GM06990 (cell line): ENCODE measurements at regions not wholly inside any gene's neighbourhood (a gene's known extent, or its start where the extent isn't known, plus 50 kb on each side); places are given as distances from the start of the nearest gene placed in this dataset.

ENCODE experiments used
- DNase-seq: peaks from one replicate; pipeline ENCODE4 v3.0.0-alpha.2; 2011; ENCODE audit not compliant: insufficient read length; ENCODE audit errors: extremely low read depth
- H3K27me3 ChIP-seq: replicated peaks from 2 replicates; pipeline ENCODE4 v1.6.0; 2011; ENCODE audit warnings: low read length; ENCODE audit not compliant: control insufficient read depth, insufficient read depth
- H3K36me3 ChIP-seq: 2 replicates; pipeline ENCODE4 v1.5.1; 2011; ENCODE audit warnings: low read length; ENCODE audit not compliant: control insufficient read depth, insufficient read depth
- H3K4me3 ChIP-seq: replicated peaks from 2 replicates; pipeline ENCODE4 v1.5.1; 2011; ENCODE audit warnings: low read depth, mild to moderate bottlenecking, control low read depth, low read length
- CTCF ChIP-seq: IDR thresholded peaks from 2 replicates; pipeline ENCODE4 v1.5.1; 2011; ENCODE audit warnings: low read length, control low read depth, mild to moderate bottlenecking, inconsistent platforms; ENCODE audit not compliant: insufficient read depth, poor library complexity, severe bottlenecking

GRCh38 chr1:60899464-60899863 is 182.9 kb upstream of the NFIA start:
- no peak for TF ChIP-seq CTCF
- no peaks in the 10 kb centered on the region for H3K27me3 ChIP-seq
- no peak overlapping the region for H3K4me3 ChIP-seq
- no peak for DNase-seq
- H3K36me3 ChIP-seq = no peaks in the 10 kb centered on the region

GRCh38 chr1:60898987-60899386 is 183.4 kb upstream of the NFIA start:
- H3K36me3 ChIP-seq = no peaks in the 10 kb centered on the region
- no peak for TF ChIP-seq CTCF
- H3K27me3 ChIP-seq = no peaks in the 10 kb centered on the region

DNA sequence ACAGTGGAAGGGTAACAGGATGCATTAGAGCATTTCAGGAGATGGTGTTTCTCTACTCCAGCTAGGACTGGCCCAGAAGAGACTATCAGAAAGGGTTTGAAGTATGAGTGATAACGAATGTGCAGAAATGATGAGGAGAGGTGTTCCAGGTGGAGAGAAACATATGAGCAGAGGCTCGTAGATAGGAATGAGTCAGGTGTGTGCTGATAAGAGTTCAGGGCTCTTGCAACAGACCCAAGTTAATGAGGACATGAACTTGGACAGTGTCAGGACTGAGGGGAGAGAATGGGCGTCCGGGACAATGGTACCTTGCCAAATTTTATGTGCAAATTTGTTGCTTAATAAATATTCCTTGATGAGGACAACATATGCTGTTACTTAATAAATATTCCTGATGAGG is 183.9 kb upstream of the NFIA start:
- Histone ChIP-seq H3K36me3 (no peaks in the 10 kb centered on the region), H3K4me3 (no peak overlapping the region), H3K27me3 (no peaks in the 10 kb centered on the region)
- no peak for TF ChIP-seq CTCF
- no peak for DNase-seq

More at GRCh38 chr1:60898987-60899386, 183.4 kb upstream of the NFIA start:
- DNase-seq = peak; percentile 4
- H3K4me3 ChIP-seq = no peak overlapping the region

DNA sequence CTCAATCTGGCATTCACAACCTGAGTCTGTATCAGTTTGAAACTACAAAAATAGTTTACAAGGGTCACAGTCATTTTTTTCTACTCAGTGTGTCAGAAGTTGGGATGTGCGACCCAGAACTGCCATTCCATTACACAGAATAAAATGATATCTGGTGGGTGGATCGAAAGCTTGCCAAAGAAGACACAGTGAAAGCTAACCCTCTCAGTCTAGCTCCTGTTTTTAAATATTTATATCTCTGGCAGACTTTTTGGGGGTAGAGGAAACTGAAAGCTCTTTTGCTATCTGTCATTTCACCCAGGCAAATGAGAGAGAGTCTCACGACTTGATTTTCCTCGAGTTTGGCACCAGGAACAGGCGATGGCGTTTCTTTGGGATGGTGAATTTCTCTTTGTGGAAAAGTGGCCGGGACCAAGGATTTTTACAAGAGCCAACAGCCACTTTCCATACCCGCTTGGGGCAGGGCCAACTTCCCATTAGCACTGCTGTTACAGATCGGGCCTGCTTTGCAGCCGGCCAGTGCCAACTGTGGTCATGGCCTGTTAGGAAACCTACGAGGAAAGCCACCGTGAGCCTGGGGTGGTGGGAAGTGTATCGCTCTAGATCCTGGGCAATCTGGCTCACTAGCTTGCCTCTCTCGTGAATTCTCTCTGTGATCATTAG is 185.5 kb upstream of the NFIA start:
- DNase-seq = no peak
- H3K27me3 ChIP-seq = no peaks in the 10 kb centered on the region
- no peak for TF ChIP-seq CTCF
- no peak overlapping the region for H3K4me3 ChIP-seq
- no peaks in the 10 kb centered on the region for H3K36me3 ChIP-seq

- Histone ChIP-seq H3K27me3 (no peaks in the 10 kb centered on the region), H3K4me3 (no peak overlapping the region), H3K36me3 (no peaks in the 10 kb centered on the region)
- TF ChIP-seq CTCF = no peak
- DNase-seq = no peak
These were observed 186.7 kb upstream of the NFIA start for GRCh38 chr1:60895701-60896100.

- no peak for TF ChIP-seq CTCF
- Histone ChIP-seq H3K27me3 (no peaks in the 10 kb centered on the region), H3K4me3 (no peak overlapping the region), H3K36me3 (no peaks in the 10 kb centered on the region)
- no peak for DNase-seq
These were observed 187.1 kb upstream of the NFIA start for GRCh38 chr1:60895252-60895651.
